Gastrocnemius medialis (tissue), 4 donors: ENCODE measurements at regions not wholly inside any gene's neighbourhood (a gene's known extent, or its start where the extent isn't known, plus 50 kb on each side); places are given as distances from the start of the nearest gene placed in this dataset.

Source experiments
- POLR2A ChIP-seq, 2 donors: fragments of 450-650 bp; IDR thresholded peaks; one replicate each; pipeline ENCODE4 v1.6.1; 2017; ENCODE audit warnings: antibody characterized with exemption in 2 of 2, mild to moderate bottlenecking in 2 of 2, moderate library complexity in 2 of 2
- TF ChIP-seq, protein P1 (sequence below), 5 experiments: fragments of 450-650 bp in 3 of 5; fragments of 200-600 bp in 2 of 5; sonication (generic) in 2 of 5; IDR thresholded peaks in 4 of 5; conservative IDR thresholded peaks in 1 of 5; 1 replicate in 4 of 5; 2 replicates in 1 of 5; pipeline ENCODE4 v1.5.1; 2016 to 2019; ENCODE audit warnings: antibody characterized with exemption in 5 of 5, mild to moderate bottlenecking in 3 of 5, moderate library complexity in 3 of 5

DNA sequence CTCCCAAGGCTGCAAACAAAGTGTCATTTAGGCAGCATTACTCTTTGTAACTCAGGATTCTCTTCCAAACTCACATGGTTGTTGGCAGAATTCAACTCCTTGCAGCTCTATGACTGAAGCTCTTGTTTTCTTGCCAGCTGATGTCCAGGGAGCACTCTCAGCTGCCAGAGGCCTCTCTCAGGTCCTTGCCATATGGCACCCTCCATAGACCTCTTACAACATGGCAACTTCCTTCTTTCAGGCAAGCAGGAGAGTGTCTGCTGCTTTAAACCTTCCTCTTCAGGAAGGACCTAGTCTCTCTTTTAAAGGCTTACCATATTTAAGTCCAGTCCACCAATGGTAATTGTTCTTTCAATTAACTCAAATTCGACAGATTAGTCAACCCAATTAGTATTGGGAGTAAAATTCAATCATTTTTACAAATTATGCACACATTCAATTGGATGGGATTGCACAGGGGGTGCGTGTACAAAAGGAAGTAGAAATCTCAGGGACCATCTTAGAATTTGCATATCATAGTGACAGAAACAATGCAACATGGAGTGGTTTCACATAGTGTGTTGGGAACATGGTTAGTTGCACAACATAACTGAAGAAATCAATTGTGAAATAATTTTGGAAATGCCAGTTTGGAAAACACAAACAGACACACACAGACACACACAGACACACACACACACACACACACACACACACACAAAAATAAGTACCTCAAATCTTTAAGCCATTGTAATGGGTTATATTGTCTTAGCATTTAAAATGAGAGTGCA, 893.5 kb upstream of the ZEB2 start:
- TF ChIP-seq, protein P1, sequence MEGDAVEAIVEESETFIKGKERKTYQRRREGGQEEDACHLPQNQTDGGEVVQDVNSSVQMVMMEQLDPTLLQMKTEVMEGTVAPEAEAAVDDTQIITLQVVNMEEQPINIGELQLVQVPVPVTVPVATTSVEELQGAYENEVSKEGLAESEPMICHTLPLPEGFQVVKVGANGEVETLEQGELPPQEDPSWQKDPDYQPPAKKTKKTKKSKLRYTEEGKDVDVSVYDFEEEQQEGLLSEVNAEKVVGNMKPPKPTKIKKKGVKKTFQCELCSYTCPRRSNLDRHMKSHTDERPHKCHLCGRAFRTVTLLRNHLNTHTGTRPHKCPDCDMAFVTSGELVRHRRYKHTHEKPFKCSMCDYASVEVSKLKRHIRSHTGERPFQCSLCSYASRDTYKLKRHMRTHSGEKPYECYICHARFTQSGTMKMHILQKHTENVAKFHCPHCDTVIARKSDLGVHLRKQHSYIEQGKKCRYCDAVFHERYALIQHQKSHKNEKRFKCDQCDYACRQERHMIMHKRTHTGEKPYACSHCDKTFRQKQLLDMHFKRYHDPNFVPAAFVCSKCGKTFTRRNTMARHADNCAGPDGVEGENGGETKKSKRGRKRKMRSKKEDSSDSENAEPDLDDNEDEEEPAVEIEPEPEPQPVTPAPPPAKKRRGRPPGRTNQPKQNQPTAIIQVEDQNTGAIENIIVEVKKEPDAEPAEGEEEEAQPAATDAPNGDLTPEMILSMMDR (IDR thresholded peaks at IDR 0.05 in 4 of 5, conservative IDR thresholded peaks at IDR 0.05 in 1 of 5): no peak
- TF ChIP-seq POLR2A (IDR thresholded peaks at IDR 0.05): no peak
